ENCODE measurements at regions not wholly inside any gene's neighbourhood (a gene's known extent, or its start where the extent isn't known, plus 50 kb on each side); places are given as distances from the start of the nearest gene placed in this dataset.
"Not testable (repeated sequence)": the region's sequence is repeated elsewhere in the genome, so short reads cannot be mapped to it uniquely, and the experiment has no call there.

DNA sequence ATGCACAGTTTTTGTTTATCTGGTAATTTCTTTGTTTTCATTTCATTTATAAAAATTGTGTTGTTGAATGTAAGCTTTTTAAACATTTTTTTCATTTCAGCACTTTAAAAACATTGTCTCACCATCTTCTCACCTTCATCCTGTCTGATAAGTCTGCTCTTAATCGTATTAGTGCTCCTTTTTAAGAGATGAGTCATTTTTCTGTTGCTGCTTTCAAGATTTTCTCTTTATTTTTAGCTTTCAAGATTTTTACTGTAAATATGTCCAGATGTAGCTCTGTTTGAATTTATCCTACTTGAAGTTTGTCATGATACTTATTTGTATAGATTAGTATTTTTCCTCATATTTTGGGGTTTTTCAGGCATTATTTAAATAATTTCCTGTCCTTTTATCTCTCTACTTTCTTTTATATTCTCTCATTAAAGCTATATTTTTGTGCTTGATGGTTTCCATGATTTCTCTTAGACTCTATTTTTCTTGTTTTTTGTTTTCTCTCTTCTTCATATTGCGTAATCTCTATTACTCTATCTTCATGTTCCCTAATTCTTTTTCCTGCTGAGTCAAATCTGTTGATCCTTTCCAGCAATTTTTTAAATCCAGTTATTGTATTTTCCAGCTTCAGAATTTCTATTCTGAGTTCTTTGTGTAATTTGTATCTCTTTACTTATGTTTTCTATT, 1400.4 kb upstream of the PCDH7 start:
- Mint-ChIP-seq H3K9me3 (peaks cover 10% of the 10 kb centered on the region), H3K27ac (no peak overlapping the region), H3K4me1 (ENCODE audit: low read depth) (no peaks in the 10 kb centered on the region), H3K4me3 (no peak overlapping the region), H3K36me3 (ENCODE audit: low read depth) (no peaks in the 10 kb centered on the region), H3K27me3 (ENCODE audit: insufficient read depth) (no peaks in the 10 kb centered on the region)
- intact Hi-C loops (cut with micrococcal nuclease) = no loop called here
- no peak for DNase-seq (ENCODE audit: low spot score)

DNA sequence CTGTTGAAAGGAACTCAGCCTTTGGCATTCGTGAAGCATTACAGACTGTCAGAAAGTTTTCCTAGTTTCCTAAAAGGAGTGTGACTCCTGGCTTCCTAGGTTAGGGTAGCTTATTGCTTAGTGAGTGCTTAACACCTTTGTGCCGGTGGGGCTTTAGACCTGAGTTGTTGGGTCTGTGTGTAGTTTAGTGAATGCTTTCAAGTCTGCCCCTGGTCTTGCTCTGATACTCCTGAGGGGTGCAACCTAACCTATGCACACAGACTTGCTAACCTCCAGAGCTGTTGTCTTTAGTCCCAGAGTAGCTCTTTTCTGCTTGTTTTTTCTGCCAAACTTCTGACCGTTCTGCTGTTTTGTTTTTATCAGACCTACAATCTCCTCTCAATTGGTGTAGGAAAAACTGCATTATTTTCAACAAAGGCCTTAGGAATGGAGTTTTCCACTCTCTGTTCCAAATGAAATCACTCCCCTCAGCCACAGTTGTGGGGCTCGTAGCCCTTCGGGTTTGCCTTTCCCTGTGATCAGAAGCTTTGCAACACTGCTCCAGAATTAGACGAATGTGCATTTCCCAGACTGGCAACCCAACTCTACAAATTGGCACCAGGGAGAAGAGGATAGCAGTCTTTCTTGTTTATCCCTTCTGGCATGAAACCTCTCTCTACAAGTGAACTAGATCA, 1399.1 kb upstream of the PCDH7 start:
- Mint-ChIP-seq H3K36me3 (ENCODE audit: low read depth) (no peaks in the 10 kb centered on the region), H3K27ac (no peak overlapping the region), H3K4me1 (ENCODE audit: low read depth) (no peaks in the 10 kb centered on the region), H3K9me3 (peaks cover 10% of the 10 kb centered on the region), H3K27me3 (ENCODE audit: insufficient read depth) (no peaks in the 10 kb centered on the region), H3K4me3 (no peak overlapping the region)
- intact Hi-C loops (cut with micrococcal nuclease) = no loop called here
- DNase-seq (ENCODE audit: low spot score) = no peak

DNA sequence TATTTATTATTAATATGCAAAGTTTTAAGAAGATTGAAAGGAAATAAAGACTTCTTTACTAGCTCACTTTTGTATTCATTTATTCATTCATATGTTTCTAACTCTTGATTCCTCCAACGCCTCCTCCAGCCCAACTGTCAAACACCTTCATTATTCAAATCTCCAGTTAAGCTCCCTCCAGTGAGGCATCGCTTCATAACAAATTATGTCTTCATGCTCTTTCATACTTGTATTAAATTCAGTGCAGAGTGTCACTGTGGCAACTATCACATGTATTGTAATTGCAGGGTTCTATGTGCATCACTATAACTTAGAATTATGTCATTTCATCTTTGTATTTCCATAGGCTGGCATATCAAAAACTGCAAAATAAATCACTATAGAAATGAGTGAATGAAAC, 1394.2 kb upstream of the PCDH7 start:
- Mint-ChIP-seq H3K27me3 (ENCODE audit: insufficient read depth) (no peaks in the 10 kb centered on the region), H3K9me3 (peaks cover 2% of the 10 kb centered on the region), H3K4me3 (no peak overlapping the region), H3K36me3 (ENCODE audit: low read depth) (no peaks in the 10 kb centered on the region), H3K27ac (no peak overlapping the region), H3K4me1 (ENCODE audit: low read depth) (no peaks in the 10 kb centered on the region)
- intact Hi-C loops (cut with micrococcal nuclease) = no loop called here
- no peak for DNase-seq (ENCODE audit: low spot score)

DNA sequence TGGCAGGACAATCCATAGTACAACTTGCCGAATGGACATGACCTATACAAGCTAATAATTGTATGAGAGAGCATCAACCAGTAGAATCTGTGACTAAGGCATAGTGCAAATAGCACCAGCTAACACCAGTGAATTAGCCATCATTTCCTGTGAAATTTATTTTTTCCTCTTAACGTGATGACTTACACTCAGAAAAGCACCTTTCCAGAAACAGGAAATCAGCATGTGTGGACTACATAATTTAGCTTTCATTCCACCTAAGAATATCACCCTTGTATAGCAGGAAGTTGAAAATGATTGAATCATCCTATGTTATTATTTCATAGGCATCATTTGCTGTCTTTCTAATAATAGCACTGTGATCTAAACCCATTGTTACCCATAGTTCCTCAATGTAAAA, 1393.4 kb upstream of the PCDH7 start:
- no peak for DNase-seq (ENCODE audit: low spot score)

DNA sequence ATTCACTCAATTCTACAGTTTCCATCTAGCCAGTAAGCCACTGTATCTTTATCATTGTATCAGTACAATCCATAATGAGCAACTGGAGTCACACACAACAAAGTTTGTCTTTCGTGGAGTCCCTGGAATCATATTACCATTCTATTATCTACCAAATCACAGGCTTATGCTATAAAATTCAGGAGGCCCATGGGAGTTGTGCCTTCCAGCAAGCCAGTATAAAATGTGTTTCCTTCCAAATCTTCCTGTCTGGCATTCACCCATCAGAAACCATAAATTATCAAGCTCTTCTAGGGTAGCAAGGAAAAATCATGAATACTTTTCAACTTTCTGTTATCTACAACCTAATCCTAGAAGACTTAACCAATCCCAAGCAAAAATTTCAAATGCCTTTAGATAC, 1383.3 kb upstream of the PCDH7 start:
- Mint-ChIP-seq H3K36me3 (ENCODE audit: low read depth) (no peaks in the 10 kb centered on the region), H3K9me3 (peaks cover 30% of the 10 kb centered on the region), H3K27me3 (ENCODE audit: insufficient read depth) (no peaks in the 10 kb centered on the region), H3K4me1 (ENCODE audit: low read depth) (no peaks in the 10 kb centered on the region), H3K4me3 (no peak overlapping the region), H3K27ac (no peak overlapping the region)
- intact Hi-C loops (cut with micrococcal nuclease) = no loop called here
- DNase-seq (ENCODE audit: low spot score) = no peak

More for the DNA sequence above, 1393.4 kb upstream of the PCDH7 start:
- Mint-ChIP-seq H3K4me3 (no peak overlapping the region), H3K27ac (no peak overlapping the region), H3K4me1 (ENCODE audit: low read depth) (no peaks in the 10 kb centered on the region), H3K9me3 (peaks cover 3% of the 10 kb centered on the region), H3K36me3 (ENCODE audit: low read depth) (no peaks in the 10 kb centered on the region), H3K27me3 (ENCODE audit: insufficient read depth) (no peaks in the 10 kb centered on the region)
- intact Hi-C loops (cut with micrococcal nuclease) = no loop called here

DNA sequence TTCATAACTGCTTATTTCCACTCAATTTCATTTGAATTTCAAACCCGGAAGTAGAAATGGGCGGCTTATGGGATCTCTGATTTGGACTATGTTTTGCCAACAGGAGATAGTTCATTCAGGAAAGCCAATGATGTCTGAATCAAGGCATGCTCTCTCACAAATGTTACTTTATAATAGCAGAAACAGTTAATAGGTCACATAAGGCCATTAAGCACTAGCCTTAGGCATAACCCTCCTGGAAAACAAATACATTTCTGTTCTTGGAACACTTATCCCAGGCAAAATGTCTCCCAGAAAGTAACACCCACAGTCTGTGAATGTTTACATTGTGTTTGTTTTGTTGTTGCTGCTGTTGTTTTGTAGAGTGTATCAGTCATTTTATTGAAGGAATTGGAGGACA, 1347.2 kb upstream of the PCDH7 start:
- Mint-ChIP-seq H3K36me3 (ENCODE audit: low read depth) (no peaks in the 10 kb centered on the region), H3K9me3 (peaks cover 19% of the 10 kb centered on the region), H3K4me1 (ENCODE audit: low read depth) (no peaks in the 10 kb centered on the region), H3K4me3 (no peak overlapping the region), H3K27me3 (ENCODE audit: insufficient read depth) (no peaks in the 10 kb centered on the region), H3K27ac (no peak overlapping the region)
- intact Hi-C loops (cut with micrococcal nuclease) = no loop called here
- DNase-seq (ENCODE audit: low spot score) = no peak

DNA sequence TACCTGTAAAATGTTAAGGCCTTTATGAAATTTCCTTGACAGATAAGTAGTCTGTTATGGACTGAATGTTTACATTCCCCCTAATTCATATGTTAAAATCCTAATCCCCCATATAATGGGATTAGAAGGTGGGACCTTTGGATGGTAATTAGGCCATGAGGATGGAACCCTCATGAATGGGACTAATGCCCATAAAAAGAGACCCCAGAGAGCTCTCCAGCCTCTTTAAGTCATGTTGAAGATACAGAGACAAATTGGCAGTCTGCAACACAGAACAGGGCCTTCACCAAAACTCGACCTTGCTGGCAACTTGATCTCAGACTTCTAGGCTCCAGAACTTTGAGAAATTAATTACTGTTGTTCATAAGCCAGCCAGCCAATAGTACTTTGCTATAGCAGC, 1344.5 kb upstream of the PCDH7 start:
- Mint-ChIP-seq H3K4me1 (ENCODE audit: low read depth) (no peaks in the 10 kb centered on the region), H3K4me3 (no peak overlapping the region), H3K27ac (no peak overlapping the region), H3K36me3 (ENCODE audit: low read depth) (no peaks in the 10 kb centered on the region), H3K27me3 (ENCODE audit: insufficient read depth) (no peaks in the 10 kb centered on the region), H3K9me3 (peaks cover 8% of the 10 kb centered on the region)
- intact Hi-C loops (cut with micrococcal nuclease) = no loop called here
- DNase-seq (ENCODE audit: low spot score) = no peak

DNA sequence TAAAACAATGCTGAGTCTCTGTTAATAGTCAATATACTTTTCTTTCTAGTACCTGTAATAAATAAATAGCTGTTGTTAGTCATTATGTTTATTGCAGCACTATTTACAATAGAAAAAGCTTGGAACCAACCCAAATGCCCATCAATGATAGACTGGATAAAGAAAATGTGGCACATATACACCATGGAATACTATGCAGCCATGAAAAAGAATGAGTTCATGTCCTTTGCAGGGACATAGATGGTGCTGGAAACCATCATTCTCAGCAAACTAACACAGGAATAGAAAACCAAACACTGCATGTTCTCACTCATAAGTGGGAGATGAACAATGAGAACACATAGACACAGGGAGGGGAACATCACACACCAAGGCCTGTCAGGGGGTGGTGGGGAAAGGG, 1341.9 kb upstream of the PCDH7 start:
- intact Hi-C loops (cut with micrococcal nuclease); H3K4me1 Mint-ChIP-seq (ENCODE audit: low read depth); H3K4me3 Mint-ChIP-seq; H3K9me3 Mint-ChIP-seq; DNase-seq (ENCODE audit: low spot score); H3K27me3 Mint-ChIP-seq (ENCODE audit: insufficient read depth); H3K27ac Mint-ChIP-seq; H3K36me3 Mint-ChIP-seq (ENCODE audit: low read depth): not testable (repeated sequence)

DNA sequence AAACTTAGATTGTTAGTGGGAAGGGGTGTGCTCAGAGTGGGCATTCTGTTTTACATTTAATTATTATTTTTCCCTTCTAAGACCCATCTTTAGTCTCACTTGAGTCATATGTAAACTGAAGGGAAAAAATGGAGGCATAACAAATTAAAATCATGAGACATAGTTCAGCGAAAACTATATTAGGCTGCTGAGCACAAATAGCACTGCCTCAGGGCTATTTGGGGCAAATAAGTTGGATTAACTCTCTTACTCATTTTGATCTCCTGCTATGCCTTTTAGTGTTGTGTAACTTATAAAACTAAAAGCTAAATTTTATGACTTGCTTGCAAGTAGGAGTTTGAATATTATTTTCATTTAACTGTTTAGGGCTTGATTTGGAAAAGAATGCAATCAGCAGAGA, 1329.2 kb upstream of the PCDH7 start:
- no peaks in the 10 kb centered on the region for H3K4me1 Mint-ChIP-seq (ENCODE audit: low read depth)
- H3K36me3 Mint-ChIP-seq (ENCODE audit: low read depth) = no peaks in the 10 kb centered on the region
- DNase-seq (ENCODE audit: low spot score) = no peak
- intact Hi-C loops (cut with micrococcal nuclease) = no loop called here
- no peak overlapping the region for H3K4me3 Mint-ChIP-seq
- peaks cover 25% of the 10 kb centered on the region for H3K9me3 Mint-ChIP-seq
- no peak overlapping the region for H3K27ac Mint-ChIP-seq
- H3K27me3 Mint-ChIP-seq (ENCODE audit: insufficient read depth) = no peaks in the 10 kb centered on the region

DNA sequence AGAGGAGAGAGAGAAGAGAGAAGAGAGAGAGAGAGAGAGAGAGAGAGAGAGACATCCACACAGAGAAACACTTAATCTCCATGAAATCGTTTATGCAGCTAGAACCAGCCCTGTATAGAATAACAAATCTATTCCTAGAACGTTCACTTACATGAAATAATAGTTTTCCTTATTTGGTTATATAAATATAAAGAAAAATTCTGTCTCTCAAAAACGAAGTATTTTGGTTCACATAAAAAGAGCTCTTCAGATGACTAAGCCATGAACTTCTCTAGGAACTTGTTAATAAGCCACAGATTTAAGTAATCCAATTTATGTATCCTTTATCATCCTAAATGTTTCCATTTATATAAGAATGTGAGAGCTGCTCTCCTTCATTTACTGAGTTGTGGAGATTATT, 1315.1 kb upstream of the PCDH7 start:
- H3K4me3 Mint-ChIP-seq = no peak overlapping the region
- H3K36me3 Mint-ChIP-seq (ENCODE audit: low read depth) = no peaks in the 10 kb centered on the region
- H3K27ac Mint-ChIP-seq = no peak overlapping the region
- no peaks in the 10 kb centered on the region for H3K27me3 Mint-ChIP-seq (ENCODE audit: insufficient read depth)
- no peaks in the 10 kb centered on the region for H3K4me1 Mint-ChIP-seq (ENCODE audit: low read depth)
- intact Hi-C loops (cut with micrococcal nuclease) = no loop called here
- peaks cover 7% of the 10 kb centered on the region for H3K9me3 Mint-ChIP-seq
- DNase-seq (ENCODE audit: low spot score) = no peak

DNA sequence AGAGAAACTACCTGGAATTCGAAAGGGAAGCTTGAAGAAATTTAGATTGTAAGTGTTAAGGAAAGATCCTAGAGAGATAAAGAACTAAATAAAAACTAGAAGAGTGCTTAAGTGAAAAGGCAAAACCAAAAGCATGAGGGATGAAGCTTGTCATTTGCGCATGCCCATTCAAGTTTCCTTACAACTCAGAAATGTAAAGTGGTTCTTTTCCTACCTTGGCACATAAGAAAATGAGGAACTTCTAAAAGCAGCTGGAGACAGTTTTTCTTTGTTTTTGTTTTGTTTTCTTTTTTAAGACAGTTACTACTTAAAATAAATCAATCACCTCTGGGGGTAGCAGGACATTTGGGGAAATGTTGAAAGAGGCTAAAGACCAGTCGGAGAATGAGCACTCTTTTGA, 1304.4 kb upstream of the PCDH7 start:
- Mint-ChIP-seq H3K9me3 (peaks cover 3% of the 10 kb centered on the region), H3K27ac (no peak overlapping the region), H3K4me1 (ENCODE audit: low read depth) (no peaks in the 10 kb centered on the region), H3K36me3 (ENCODE audit: low read depth) (no peaks in the 10 kb centered on the region), H3K27me3 (ENCODE audit: insufficient read depth) (no peaks in the 10 kb centered on the region), H3K4me3 (no peak overlapping the region)
- intact Hi-C loops (cut with micrococcal nuclease) = no loop called here
- DNase-seq (ENCODE audit: low spot score) = no peak

DNA sequence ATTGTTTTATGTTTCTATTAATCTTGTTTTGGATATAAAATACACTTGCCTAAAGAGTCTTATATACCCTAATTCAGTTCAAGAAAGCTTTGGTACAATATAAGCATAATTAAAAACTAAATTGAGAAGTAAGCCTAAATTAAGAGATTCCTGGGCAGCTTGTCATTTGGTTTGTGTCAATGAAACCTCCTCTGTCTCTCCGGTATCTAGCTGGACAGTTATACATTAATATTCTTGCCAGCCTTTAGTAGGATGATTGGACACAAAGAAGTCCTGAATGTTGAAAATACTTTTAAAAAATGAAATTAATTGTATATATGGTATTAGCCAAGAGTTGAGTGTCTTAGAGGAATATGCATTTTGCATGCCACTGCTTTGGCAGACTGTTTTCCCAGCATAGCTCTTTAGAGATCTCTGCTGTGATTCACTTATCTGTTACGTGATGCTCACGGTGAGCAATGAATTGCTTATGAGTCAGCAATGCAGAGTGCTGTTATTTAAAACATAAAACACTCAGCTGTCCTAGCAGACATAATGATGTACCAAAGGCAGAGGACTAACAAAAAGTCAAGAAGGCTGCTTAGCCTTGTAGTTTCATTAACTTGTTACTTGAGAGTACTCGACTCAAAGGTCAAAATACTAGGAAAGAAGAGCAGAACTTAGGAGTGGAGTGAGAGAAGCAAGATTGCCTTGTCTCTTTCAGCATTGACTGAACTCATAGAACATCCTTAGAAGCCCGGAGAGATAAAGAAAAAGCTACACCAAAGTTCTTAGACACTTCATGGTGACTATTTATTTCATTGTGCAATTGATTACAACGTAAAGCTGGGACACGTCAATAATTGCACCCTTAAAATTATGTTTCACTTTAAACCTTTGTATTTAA, 1296.1 kb upstream of the PCDH7 start:
- Mint-ChIP-seq H3K4me3 (no peak overlapping the region), H3K36me3 (ENCODE audit: low read depth) (no peaks in the 10 kb centered on the region), H3K27me3 (ENCODE audit: insufficient read depth) (no peaks in the 10 kb centered on the region), H3K9me3 (peaks cover 9% of the 10 kb centered on the region), H3K4me1 (ENCODE audit: low read depth) (no peaks in the 10 kb centered on the region), H3K27ac (no peak overlapping the region)
- intact Hi-C loops (cut with micrococcal nuclease) = no loop called here
- no peak for DNase-seq (ENCODE audit: low spot score)

DNA sequence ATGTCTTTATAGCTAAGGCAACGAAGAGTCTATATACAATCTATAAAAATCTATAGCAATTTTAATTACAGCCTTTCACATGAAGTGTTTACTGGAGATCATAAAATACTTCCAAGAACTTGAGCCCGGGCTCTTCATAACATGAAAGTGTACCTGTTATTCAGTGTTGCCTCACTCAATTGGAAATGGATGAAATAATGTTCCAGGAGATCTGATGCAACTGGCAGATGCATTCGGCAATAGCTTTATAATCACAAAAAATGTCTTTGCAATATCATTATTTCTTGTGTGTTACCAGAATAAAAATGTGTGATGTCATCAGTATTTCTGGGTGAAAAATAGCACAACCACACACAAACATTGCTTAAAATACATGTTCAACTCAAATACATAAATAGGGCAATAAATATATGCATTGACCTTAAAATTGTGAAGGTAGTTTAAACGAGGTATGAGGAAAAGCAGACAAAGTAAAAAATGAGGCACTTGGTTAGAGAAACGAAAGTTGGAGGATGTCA, 1266.8 kb upstream of the PCDH7 start:
- no peak for DNase-seq (ENCODE audit: low spot score)
- Mint-ChIP-seq H3K4me1 (ENCODE audit: low read depth) (no peaks in the 10 kb centered on the region), H3K36me3 (ENCODE audit: low read depth) (no peaks in the 10 kb centered on the region), H3K4me3 (no peak overlapping the region), H3K9me3 (peaks cover 19% of the 10 kb centered on the region), H3K27me3 (ENCODE audit: insufficient read depth) (no peaks in the 10 kb centered on the region), H3K27ac (no peak overlapping the region)
- intact Hi-C loops (cut with micrococcal nuclease) = no loop called here
